ENCODE measurements at regions not wholly inside any gene's neighbourhood (a gene's known extent, or its start where the extent isn't known, plus 50 kb on each side); places are given as distances from the start of the nearest gene placed in this dataset.
"Not testable (repeated sequence)": the region's sequence is repeated elsewhere in the genome, so short reads cannot be mapped to it uniquely, and the experiment has no call there.

DNA sequence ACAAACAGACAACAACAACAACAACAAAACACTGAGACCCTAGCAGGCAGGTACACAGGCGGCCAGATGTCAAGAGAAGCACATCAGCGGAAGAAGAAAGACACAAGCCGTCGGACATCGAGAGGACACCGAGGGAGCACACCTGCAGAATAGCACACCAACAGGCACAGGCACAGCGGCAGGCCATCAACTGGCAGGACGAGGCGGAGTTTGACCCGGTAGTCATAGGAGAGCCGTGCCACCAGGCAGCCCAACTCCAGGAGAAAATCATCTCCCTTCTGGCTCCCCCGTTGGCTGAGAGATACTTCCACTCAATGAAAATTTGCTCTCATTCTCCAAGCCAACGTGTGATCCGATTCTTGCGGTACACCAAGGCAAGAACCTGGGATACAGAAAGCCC lies 352.1 kb upstream of the IZUMO3 start:
- Histone ChIP-seq H3K27ac (no peak overlapping the region), H3K9me3 (no peaks in the 10 kb centered on the region), H3K36me3 (no peaks in the 10 kb centered on the region), H3K4me3 (no peak overlapping the region), H3K27me3 (no peaks in the 10 kb centered on the region), H3K4me1 (no peaks in the 10 kb centered on the region)
- TF ChIP-seq, protein P1, sequence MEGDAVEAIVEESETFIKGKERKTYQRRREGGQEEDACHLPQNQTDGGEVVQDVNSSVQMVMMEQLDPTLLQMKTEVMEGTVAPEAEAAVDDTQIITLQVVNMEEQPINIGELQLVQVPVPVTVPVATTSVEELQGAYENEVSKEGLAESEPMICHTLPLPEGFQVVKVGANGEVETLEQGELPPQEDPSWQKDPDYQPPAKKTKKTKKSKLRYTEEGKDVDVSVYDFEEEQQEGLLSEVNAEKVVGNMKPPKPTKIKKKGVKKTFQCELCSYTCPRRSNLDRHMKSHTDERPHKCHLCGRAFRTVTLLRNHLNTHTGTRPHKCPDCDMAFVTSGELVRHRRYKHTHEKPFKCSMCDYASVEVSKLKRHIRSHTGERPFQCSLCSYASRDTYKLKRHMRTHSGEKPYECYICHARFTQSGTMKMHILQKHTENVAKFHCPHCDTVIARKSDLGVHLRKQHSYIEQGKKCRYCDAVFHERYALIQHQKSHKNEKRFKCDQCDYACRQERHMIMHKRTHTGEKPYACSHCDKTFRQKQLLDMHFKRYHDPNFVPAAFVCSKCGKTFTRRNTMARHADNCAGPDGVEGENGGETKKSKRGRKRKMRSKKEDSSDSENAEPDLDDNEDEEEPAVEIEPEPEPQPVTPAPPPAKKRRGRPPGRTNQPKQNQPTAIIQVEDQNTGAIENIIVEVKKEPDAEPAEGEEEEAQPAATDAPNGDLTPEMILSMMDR (IDR thresholded peaks at IDR 0.05) = no peak
- no peak for TF ChIP-seq POLR2A (IDR thresholded peaks at IDR 0.05)
- no peak for DNase-seq

DNA sequence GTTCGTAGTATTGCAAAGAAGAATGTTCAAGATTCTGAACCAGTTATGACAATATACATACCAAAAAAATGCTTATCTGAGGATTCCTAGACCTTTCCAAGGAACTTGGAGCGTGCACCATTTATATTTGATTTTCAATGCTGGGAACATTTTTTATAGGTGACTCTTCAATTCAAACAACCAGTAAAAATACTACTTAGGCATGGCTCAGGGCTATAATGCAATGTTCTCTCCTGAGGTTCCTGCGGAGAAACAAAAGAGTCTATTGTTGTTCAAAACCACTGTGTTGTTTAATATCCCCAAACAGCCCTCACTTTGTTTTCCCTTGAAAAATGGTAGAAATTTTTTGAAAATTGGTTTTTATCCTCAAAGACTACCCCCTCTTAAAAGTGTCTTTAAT lies 335.7 kb upstream of the IZUMO3 start:
- Histone ChIP-seq H3K27me3 (no peaks in the 10 kb centered on the region), H3K27ac (no peak overlapping the region), H3K9me3 (no peaks in the 10 kb centered on the region), H3K4me3 (no peak overlapping the region), H3K36me3 (no peaks in the 10 kb centered on the region), H3K4me1 (no peaks in the 10 kb centered on the region)
- no peak for DNase-seq
- TF ChIP-seq POLR2A (IDR thresholded peaks at IDR 0.05) = no peak
- TF ChIP-seq, protein P1 (IDR thresholded peaks at IDR 0.05) = no peak

DNA sequence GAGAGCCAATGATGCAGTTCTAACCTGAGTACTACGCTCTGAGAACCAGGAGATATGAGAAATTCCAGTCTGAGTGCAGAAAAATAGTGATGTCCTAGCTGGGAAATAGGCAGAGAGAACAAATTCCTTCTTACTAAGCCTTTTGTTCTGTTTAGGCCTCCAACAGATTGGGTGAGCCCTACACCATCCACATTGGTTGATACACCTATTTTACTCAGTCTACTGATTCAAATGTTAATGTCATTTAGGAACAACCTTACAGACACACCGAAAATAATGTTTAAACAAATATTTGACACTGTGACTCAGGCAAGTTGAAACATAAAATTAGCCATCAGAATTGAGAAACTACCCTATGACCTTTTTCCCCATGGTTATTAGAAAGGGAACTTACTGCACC lies 333.9 kb upstream of the IZUMO3 start:
- Histone ChIP-seq H3K36me3 (no peaks in the 10 kb centered on the region), H3K4me3 (no peak overlapping the region), H3K27ac (no peak overlapping the region), H3K27me3 (no peaks in the 10 kb centered on the region), H3K9me3 (no peaks in the 10 kb centered on the region), H3K4me1 (no peaks in the 10 kb centered on the region)
- no peak for TF ChIP-seq POLR2A (IDR thresholded peaks at IDR 0.05)
- DNase-seq = no peak

DNA sequence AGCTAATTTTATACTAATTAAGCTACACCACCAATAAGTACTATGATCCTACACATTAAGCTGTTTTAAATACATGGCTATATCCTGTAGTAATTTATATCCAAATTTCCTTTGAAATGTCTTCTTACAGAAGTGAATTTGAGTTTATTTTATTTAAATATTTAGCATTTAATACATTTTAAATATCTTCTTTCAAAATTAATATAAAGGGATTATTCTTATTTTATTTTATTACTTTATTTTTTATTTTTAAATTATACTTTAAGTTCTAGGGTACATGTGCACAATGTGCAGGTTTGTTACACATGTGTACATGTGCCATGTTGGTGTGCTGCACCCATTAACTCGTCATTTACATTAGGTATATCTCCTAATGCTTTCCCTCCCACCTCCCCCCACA lies 310.9 kb upstream of the IZUMO3 start:
- H3K4me1 ChIP-seq, H3K27me3 ChIP-seq, DNase-seq, H3K4me3 ChIP-seq, H3K27ac ChIP-seq, H3K36me3 ChIP-seq, H3K9me3 ChIP-seq: not testable (repeated sequence)

DNA sequence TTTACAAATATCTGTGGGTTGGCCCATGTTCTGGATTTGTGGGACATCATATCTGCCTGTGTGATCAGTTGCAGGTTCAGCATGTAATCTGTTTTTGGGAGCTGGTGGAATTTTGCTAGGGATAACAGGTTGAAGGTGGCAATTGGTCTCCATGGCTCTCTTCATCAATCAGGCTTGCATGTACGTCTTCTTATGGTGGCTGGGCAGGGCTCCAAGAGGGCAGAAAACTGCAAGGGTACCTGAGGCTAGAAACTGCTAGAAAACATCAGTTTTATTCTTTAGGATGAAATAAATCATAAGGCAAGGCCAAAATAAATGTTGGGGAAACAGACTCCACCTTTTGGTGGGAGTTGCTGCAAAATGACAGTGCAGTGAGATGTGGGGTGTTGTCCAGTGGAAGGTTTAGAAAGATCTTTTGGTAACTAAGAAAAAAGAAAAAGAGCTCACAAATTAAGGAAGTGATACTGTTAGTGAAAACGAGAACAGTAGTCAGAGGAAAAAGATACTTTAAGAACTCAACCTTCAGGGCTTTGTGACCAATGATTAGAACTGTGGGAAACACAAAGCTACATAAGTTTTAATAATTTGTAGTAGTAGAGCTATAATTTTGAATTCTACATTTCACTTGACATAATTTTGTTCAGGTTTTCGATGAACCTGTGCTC lies 300.7 kb upstream of the IZUMO3 start:
- no peak for DNase-seq
- no peaks in the 10 kb centered on the region for H3K27me3 ChIP-seq
- no peak overlapping the region for H3K27ac ChIP-seq
- H3K36me3 ChIP-seq = no peaks in the 10 kb centered on the region
- H3K9me3 ChIP-seq = peaks cover 0 to 8% (median 0%) of the 10 kb centered on the region in 4 donors
- H3K4me1 ChIP-seq = no peaks in the 10 kb centered on the region
- H3K4me3 ChIP-seq = no peak overlapping the region
- TF ChIP-seq POLR2A (IDR thresholded peaks at IDR 0.05) = no peak
- TF ChIP-seq, protein P1 (IDR thresholded peaks at IDR 0.05) = no peak

DNA sequence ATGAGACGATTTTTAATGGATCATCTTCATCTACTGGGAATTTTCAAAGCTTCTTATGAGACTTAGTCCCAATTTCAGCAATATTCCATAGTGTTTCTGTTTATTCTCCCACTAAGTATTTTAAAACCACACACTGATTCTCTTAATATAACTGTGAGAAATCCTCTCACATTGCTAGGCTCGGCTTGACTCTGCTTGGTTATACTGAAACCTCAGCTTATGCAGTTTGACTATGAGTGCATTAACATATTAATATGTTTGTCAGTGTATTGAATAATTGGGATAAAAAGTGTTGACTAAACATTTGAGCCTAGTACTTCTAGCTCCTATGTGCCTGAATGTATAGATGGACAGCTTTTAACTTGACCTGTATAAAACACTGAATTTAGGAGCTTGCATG lies 298.5 kb upstream of the IZUMO3 start:
- TF ChIP-seq POLR2A (IDR thresholded peaks at IDR 0.05) = no peak
- Histone ChIP-seq H3K27me3 (no peaks in the 10 kb centered on the region), H3K9me3 (peaks cover 0 to 3% (median 0%) of the 10 kb centered on the region in 4 donors), H3K4me1 (no peaks in the 10 kb centered on the region), H3K4me3 (no peak overlapping the region), H3K27ac (no peak overlapping the region), H3K36me3 (no peaks in the 10 kb centered on the region)
- DNase-seq = no peak

DNA sequence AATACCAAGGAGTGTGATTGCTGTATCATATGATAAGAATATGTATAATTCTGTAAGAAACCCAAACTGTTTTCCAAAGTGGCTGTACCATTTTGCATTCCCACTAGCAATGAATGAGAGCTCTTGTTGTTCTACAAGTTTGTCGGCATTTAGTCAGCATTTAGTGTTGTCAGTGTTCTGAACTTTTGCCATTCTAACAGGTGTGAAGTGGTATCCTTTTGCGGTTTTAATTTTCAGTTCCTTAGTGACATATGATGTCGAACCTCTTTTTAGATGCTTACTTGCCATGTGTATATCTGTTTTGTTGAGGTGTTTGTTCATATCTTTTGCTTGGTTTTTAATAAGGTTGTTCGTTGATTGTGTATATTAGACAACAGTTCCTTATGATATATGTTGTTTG lies 296.3 kb upstream of the IZUMO3 start:
- no peaks in the 10 kb centered on the region for H3K4me1 ChIP-seq
- H3K27me3 ChIP-seq = no peaks in the 10 kb centered on the region
- no peak overlapping the region for H3K27ac ChIP-seq
- H3K4me3 ChIP-seq = no peak overlapping the region
- DNase-seq = no peak
- H3K36me3 ChIP-seq = no peaks in the 10 kb centered on the region
- H3K9me3 ChIP-seq = no peaks in the 10 kb centered on the region
- TF ChIP-seq POLR2A (IDR thresholded peaks at IDR 0.05) = no peak
- TF ChIP-seq, protein P1 (IDR thresholded peaks at IDR 0.05) = no peak

Data from Peyer's patch (tissue), 4 donors.